H1 (cell line): ENCODE measurements at regions not wholly inside any gene's neighbourhood (a gene's known extent, or its start where the extent isn't known, plus 50 kb on each side); places are given as distances from the start of the nearest gene placed in this dataset.
"Not testable (repeated sequence)": the region's sequence is repeated elsewhere in the genome, so short reads cannot be mapped to it uniquely, and the experiment has no call there.

Experiments used
- ATF3 ChIP-seq: IDR thresholded peaks from 2 replicates; pipeline ENCODE4 v1.6.1; 2011; ENCODE audit warnings: low read depth, mild to moderate bottlenecking, low read length; ENCODE audit not compliant: insufficient read depth
- BRCA1 ChIP-seq: IDR thresholded peaks from 2 replicates; pipeline ENCODE4 v1.6.1; 2012; ENCODE audit warnings: low read depth, low read length, improper control_type of control experiment
- CREB1 ChIP-seq: IDR thresholded peaks from 2 replicates; pipeline ENCODE4 v1.6.1; 2012; ENCODE audit warnings: inconsistent platforms
- CTCF ChIP-seq, 3 experiments: IDR thresholded peaks; 1 replicate in 2 of 3; 2 replicates in 1 of 3; pipeline versions ENCODE4 v1.5.1 to v1.6.1; 2011; ENCODE audit warnings: low read length in 3 of 3, mild to moderate bottlenecking in 3 of 3, inconsistent platforms in 2 of 3, low read depth in 1 of 3, moderate library complexity in 1 of 3; ENCODE audit not compliant: insufficient read depth in 1 of 3; ENCODE audit errors: control extremely low read depth in 1 of 3
- EP300 ChIP-seq, 2 experiments: IDR thresholded peaks; 1 replicate in 1 of 2; 2 replicates in 1 of 2; pipeline ENCODE4 v1.6.1; 2011 to 2012; ENCODE audit warnings: low read depth in 2 of 2, low read length in 2 of 2, mild to moderate bottlenecking in 2 of 2, borderline replicate concordance in 1 of 2, inconsistent platforms in 1 of 2, moderate library complexity in 1 of 2
- GABPA ChIP-seq: IDR thresholded peaks from 2 replicates; pipeline ENCODE4 v1.6.1; 2011; ENCODE audit warnings: mild to moderate bottlenecking, low read length, moderate library complexity, borderline replicate concordance; ENCODE audit not compliant: insufficient read depth
- PHF8 ChIP-seq: fragments of 200-600 bp; sonication (generic); conservative IDR thresholded peaks from 2 replicates; pipeline ENCODE4 v1.7.1; 2012; ENCODE audit warnings: low read depth, mild to moderate bottlenecking, inconsistent platforms, low read length, moderate library complexity
- POLR2AphosphoS5 ChIP-seq: IDR thresholded peaks from 2 replicates; pipeline ENCODE4 v1.6.1; 2011; ENCODE audit warnings: low read depth, low read length
- RXRA ChIP-seq: IDR thresholded peaks from 2 replicates; pipeline ENCODE4 v1.6.1; 2011; ENCODE audit warnings: low read depth, mild to moderate bottlenecking, low read length, moderate library complexity; ENCODE audit not compliant: insufficient read depth
- SP1 ChIP-seq: IDR thresholded peaks from 2 replicates; pipeline ENCODE4 v1.6.1; 2011; ENCODE audit warnings: low read depth, low read length
- SRF ChIP-seq: IDR thresholded peaks from 2 replicates; pipeline ENCODE4 v1.6.1; 2011; ENCODE audit warnings: mild to moderate bottlenecking, low read depth, low read length, moderate library complexity
- USF2 ChIP-seq: IDR thresholded peaks from 2 replicates; pipeline ENCODE4 v1.6.1; 2011; ENCODE audit warnings: low read length, improper control_type of control experiment

GRCh38 chr4:125797621-125798020, 482.9 kb downstream of the FAT4 start:
- not testable (repeated sequence) for TF ChIP-seq SRF; CTCF (IDR thresholded peaks at IDR 0.05; ENCODE audit: control extremely low read depth in 1 of 3, insufficient read depth in 1 of 3, low read depth in 1 of 3, low read length in 3 of 3); BRCA1; SP1; POLR2AphosphoS5; EP300 (IDR thresholded peaks at IDR 0.05; ENCODE audit: borderline replicate concordance in 1 of 2, low read depth in 2 of 2, low read length in 2 of 2); ATF3; USF2; PHF8; CREB1; GABPA; RXRA
